ENCODE measurements at regions not wholly inside any gene's neighbourhood (a gene's known extent, or its start where the extent isn't known, plus 50 kb on each side); places are given as distances from the start of the nearest gene placed in this dataset.

GRCh38 chr2:212773808-212774339, 235.3 kb upstream of the ERBB4 start:
- no peak for TF ChIP-seq CTCF (IDR thresholded peaks at IDR 0.05)
- TF ChIP-seq POLR2A (IDR thresholded peaks at IDR 0.05): no peak
